ENCODE measurements at regions not wholly inside any gene's neighbourhood (a gene's known extent, or its start where the extent isn't known, plus 50 kb on each side); places are given as distances from the start of the nearest gene placed in this dataset.
"Not testable (repeated sequence)": the region's sequence is repeated elsewhere in the genome, so short reads cannot be mapped to it uniquely, and the experiment has no call there.

- no peak overlapping the region for H3K4me3 Mint-ChIP-seq
- H3K27ac Mint-ChIP-seq, result no peak overlapping the region
- H3K27me3 Mint-ChIP-seq (ENCODE audit: low read depth in 3 of 3), result peaks cover 0 to 2% (median 0%) of the 10 kb centered on the region in 3 donors
- no peaks in the 10 kb centered on the region for H3K36me3 Mint-ChIP-seq
- DNase-seq, result no peak
- peaks cover 5 to 34% (median 8%) of the 10 kb centered on the region in 6 donors for H3K9me3 Mint-ChIP-seq
- no peaks in the 10 kb centered on the region for H3K4me1 Mint-ChIP-seq
Observed at GRCh38 chr5:15375559-15375958, 124.4 kb upstream of the FBXL7 start.

GRCh38 chr5:15374886-15375285 is 125.1 kb upstream of the FBXL7 start:
- Mint-ChIP-seq H3K27me3 (ENCODE audit: low read depth in 3 of 3) (peaks cover 0 to 2% (median 0%) of the 10 kb centered on the region in 3 donors), H3K9me3 (peaks cover 5 to 30% (median 8%) of the 10 kb centered on the region in 6 donors), H3K4me1 (no peaks in the 10 kb centered on the region), H3K4me3 (no peak overlapping the region), H3K27ac (no peak overlapping the region), H3K36me3 (no peaks in the 10 kb centered on the region)
- no peak for DNase-seq

- no peak for DNase-seq
- Mint-ChIP-seq H3K27ac (no peak overlapping the region), H3K4me1 (no peaks in the 10 kb centered on the region), H3K27me3 (ENCODE audit: low read depth in 3 of 3) (peaks cover 0 to under 1% (median 0%) of the 10 kb centered on the region in 3 donors), H3K9me3 (peaks cover 2 to 23% (median 7%) of the 10 kb centered on the region in 6 donors), H3K4me3 (no peak overlapping the region), H3K36me3 (no peaks in the 10 kb centered on the region)
Observed at GRCh38 chr5:15373151-15373550, 126.8 kb upstream of the FBXL7 start.

GRCh38 chr5:15371184-15371583 is 128.8 kb upstream of the FBXL7 start:
- Mint-ChIP-seq H3K27ac (no peak overlapping the region), H3K27me3 (ENCODE audit: low read depth in 3 of 3) (no peaks in the 10 kb centered on the region), H3K4me3 (no peak overlapping the region), H3K4me1 (no peaks in the 10 kb centered on the region), H3K9me3 (peaks cover 6 to 33% (median 9%) of the 10 kb centered on the region in 6 donors), H3K36me3 (peaks cover 0 to 4% (median 0%) of the 10 kb centered on the region in 3 donors)
- DNase-seq, result no peak

GRCh38 chr5:15368835-15369234 is 131.1 kb upstream of the FBXL7 start:
- Mint-ChIP-seq H3K27ac (no peak overlapping the region), H3K4me1 (no peaks in the 10 kb centered on the region), H3K36me3 (peaks cover 0 to 4% (median 0%) of the 10 kb centered on the region in 3 donors), H3K9me3 (peaks cover 7 to 34% (median 10%) of the 10 kb centered on the region in 6 donors), H3K4me3 (no peak overlapping the region), H3K27me3 (ENCODE audit: low read depth in 3 of 3) (no peaks in the 10 kb centered on the region)
- no peak for DNase-seq

GRCh38 chr5:15367489-15367888 is 132.5 kb upstream of the FBXL7 start:
- H3K27ac Mint-ChIP-seq, result no peak overlapping the region
- H3K9me3 Mint-ChIP-seq, result peaks cover 9 to 36% (median 11%) of the 10 kb centered on the region in 6 donors
- no peak for DNase-seq
- peaks cover 0 to 4% (median 0%) of the 10 kb centered on the region in 3 donors for H3K36me3 Mint-ChIP-seq
- H3K4me1 Mint-ChIP-seq, result no peaks in the 10 kb centered on the region
- no peak overlapping the region for H3K4me3 Mint-ChIP-seq
- H3K27me3 Mint-ChIP-seq (ENCODE audit: low read depth in 3 of 3), result no peaks in the 10 kb centered on the region

- DNase-seq, result no peak
- H3K4me1 Mint-ChIP-seq, result no peaks in the 10 kb centered on the region
- H3K9me3 Mint-ChIP-seq, result peaks cover 9 to 39% (median 13%) of the 10 kb centered on the region in 6 donors
- no peak overlapping the region for H3K4me3 Mint-ChIP-seq
- no peaks in the 10 kb centered on the region for H3K27me3 Mint-ChIP-seq (ENCODE audit: low read depth in 3 of 3)
- H3K27ac Mint-ChIP-seq, result no peak overlapping the region
- peaks cover 0 to 4% (median 0%) of the 10 kb centered on the region in 3 donors for H3K36me3 Mint-ChIP-seq
Observed at GRCh38 chr5:15366676-15367391, 133.1 kb upstream of the FBXL7 start.

GRCh38 chr5:15365070-15365469 is 134.9 kb upstream of the FBXL7 start:
- Mint-ChIP-seq H3K9me3 (peaks cover 3 to 49% (median 15%) of the 10 kb centered on the region in 6 donors), H3K4me3 (no peak overlapping the region), H3K27me3 (ENCODE audit: low read depth in 3 of 3) (peaks cover 0 to 2% (median 0%) of the 10 kb centered on the region in 3 donors), H3K4me1 (no peaks in the 10 kb centered on the region), H3K27ac (no peak overlapping the region), H3K36me3 (peaks cover 0 to 4% (median 0%) of the 10 kb centered on the region in 3 donors)
- no peak for DNase-seq

GRCh38 chr5:15363601-15364000 is 136.4 kb upstream of the FBXL7 start:
- Mint-ChIP-seq H3K36me3 (peaks cover 0 to 4% (median 0%) of the 10 kb centered on the region in 3 donors), H3K4me1 (no peaks in the 10 kb centered on the region), H3K4me3 (no peak overlapping the region), H3K27me3 (ENCODE audit: low read depth in 3 of 3) (peaks cover 0 to 2% (median 0%) of the 10 kb centered on the region in 3 donors), H3K9me3 (peaks cover 6 to 53% (median 22%) of the 10 kb centered on the region in 6 donors), H3K27ac (no peak overlapping the region)
- DNase-seq, result no peak

GRCh38 chr5:15357092-15357453 is 142.9 kb upstream of the FBXL7 start:
- H3K4me3 Mint-ChIP-seq; H3K4me1 Mint-ChIP-seq; H3K27me3 Mint-ChIP-seq (ENCODE audit: low read depth in 3 of 3); H3K36me3 Mint-ChIP-seq; DNase-seq; H3K27ac Mint-ChIP-seq: not testable (repeated sequence)
- peaks cover 16 to 37% (median 29%) of the 10 kb centered on the region in 6 donors for H3K9me3 Mint-ChIP-seq

- peaks cover 16 to 34% (median 29%) of the 10 kb centered on the region in 6 donors for H3K9me3 Mint-ChIP-seq
- H3K4me3 Mint-ChIP-seq; H3K4me1 Mint-ChIP-seq; H3K36me3 Mint-ChIP-seq; DNase-seq; H3K27ac Mint-ChIP-seq; H3K27me3 Mint-ChIP-seq (ENCODE audit: low read depth in 3 of 3): not testable (repeated sequence)
Observed at GRCh38 chr5:15356308-15357091, 143.5 kb upstream of the FBXL7 start.

- H3K9me3 Mint-ChIP-seq, result peaks cover 8 to 27% (median 24%) of the 10 kb centered on the region in 6 donors
- H3K36me3 Mint-ChIP-seq, result peaks cover 0 to 3% (median 0%) of the 10 kb centered on the region in 3 donors
Observed at GRCh38 chr5:15354021-15354420, 146.0 kb upstream of the FBXL7 start.

GRCh38 chr5:15353086-15353645 is 146.8 kb upstream of the FBXL7 start:
- Mint-ChIP-seq H3K27ac (no peak overlapping the region), H3K36me3 (peaks cover 0 to 3% (median 0%) of the 10 kb centered on the region in 3 donors), H3K4me1 (no peaks in the 10 kb centered on the region), H3K27me3 (ENCODE audit: low read depth in 3 of 3) (peaks cover 0 to 2% (median 0%) of the 10 kb centered on the region in 3 donors), H3K9me3 (peaks cover 5 to 32% (median 19%) of the 10 kb centered on the region in 6 donors), H3K4me3 (no peak overlapping the region)
- no peak for DNase-seq

More at GRCh38 chr5:15354021-15354420, 146.0 kb upstream of the FBXL7 start:
- H3K27ac Mint-ChIP-seq, result no peak overlapping the region
- no peak for DNase-seq
- no peak overlapping the region for H3K4me3 Mint-ChIP-seq
- no peaks in the 10 kb centered on the region for H3K4me1 Mint-ChIP-seq
- H3K27me3 Mint-ChIP-seq (ENCODE audit: low read depth in 3 of 3), result peaks cover 0 to 2% (median 0%) of the 10 kb centered on the region in 3 donors

GRCh38 chr5:15350614-15351013 is 149.4 kb upstream of the FBXL7 start:
- Mint-ChIP-seq H3K27me3 (ENCODE audit: low read depth in 3 of 3) (peaks cover 0 to 2% (median 0%) of the 10 kb centered on the region in 3 donors), H3K4me3 (no peak overlapping the region), H3K4me1 (no peaks in the 10 kb centered on the region), H3K27ac (no peak overlapping the region), H3K36me3 (peaks cover 0 to 3% (median 0%) of the 10 kb centered on the region in 3 donors), H3K9me3 (peaks cover 4 to 17% (median 7%) of the 10 kb centered on the region in 6 donors)
- DNase-seq, result no peak
